Spleen (tissue), 11 donors: ENCODE measurements at regions not wholly inside any gene's neighbourhood (a gene's known extent, or its start where the extent isn't known, plus 50 kb on each side); places are given as distances from the start of the nearest gene placed in this dataset.
"Not testable (repeated sequence)": the region's sequence is repeated elsewhere in the genome, so short reads cannot be mapped to it uniquely, and the experiment has no call there.

Source experiments
- DNase-seq: peaks from one replicate; pipeline ENCODE4 v3.0.0-alpha.2; 2020
- H3K27ac ChIP-seq, 8 donors: fragments of 200-600 bp; sonication (generic) in 7 of 8; 1 replicate in 4 of 8; 2 replicates in 4 of 8; pipeline versions ENCODE4 v1.5.0 to v1.8.0; 2016 to 2021; ENCODE audit warnings: inconsistent platforms in 4 of 8, mild to moderate bottlenecking in 4 of 8, moderate library complexity in 1 of 8
- H3K27me3 ChIP-seq, 7 donors: fragments of 200-600 bp; sonication (generic) in 6 of 7; replicated peaks in 1 of 7; 1 replicate in 4 of 7; 2 replicates in 3 of 7; pipeline versions ENCODE4 v1.5.0 to v1.8.0; 2016 to 2021; ENCODE audit warnings: inconsistent platforms in 3 of 7, mild to moderate bottlenecking in 1 of 7
- H3K36me3 ChIP-seq, 6 donors: fragments of 200-600 bp; sonication (generic) in 5 of 6; 1 replicate in 4 of 6; 2 replicates in 2 of 6; pipeline versions ENCODE4 v1.5.0 to v1.8.0; 2016 to 2021; ENCODE audit warnings: inconsistent platforms in 2 of 6
- H3K4me1 ChIP-seq, 6 donors: fragments of 200-600 bp; sonication (generic) in 5 of 6; 1 replicate in 3 of 6; 2 replicates in 3 of 6; pipeline versions ENCODE4 v1.5.0 to v1.8.0; 2016 to 2021; ENCODE audit warnings: inconsistent platforms in 3 of 6
- H3K4me3 ChIP-seq, 8 donors: fragments of 200-600 bp; sonication (generic) in 7 of 8; 1 replicate in 4 of 8; 2 replicates in 4 of 8; pipeline versions ENCODE4 v1.5.0 to v1.8.0; 2016 to 2021; ENCODE audit warnings: inconsistent platforms in 4 of 8, mild to moderate bottlenecking in 4 of 8, moderate library complexity in 2 of 8
- H3K9me3 ChIP-seq, 8 donors: fragments of 200-600 bp; sonication (generic) in 7 of 8; 1 replicate in 4 of 8; 2 replicates in 4 of 8; pipeline versions ENCODE4 v1.5.0 to v1.8.0; 2016 to 2021; ENCODE audit warnings: inconsistent platforms in 4 of 8
- CTCF ChIP-seq, 11 experiments: fragments of 200-600 bp in 7 of 11; fragments of 450-650 bp in 4 of 11; sonication (generic) in 4 of 11; IDR thresholded peaks in 8 of 11; conservative IDR thresholded peaks in 3 of 11; 1 replicate in 7 of 11; 2 replicates in 4 of 11; pipeline versions ENCODE4 v1.4.0 to v1.8.0; 2016 to 2021; ENCODE audit warnings: antibody characterized with exemption in 11 of 11, inconsistent platforms in 4 of 11, mild to moderate bottlenecking in 1 of 11
- POLR2A ChIP-seq, 3 donors: fragments of 450-650 bp; IDR thresholded peaks; one replicate each; pipeline ENCODE4 v1.5.1; 2017; ENCODE audit warnings: antibody characterized with exemption in 3 of 3, mild to moderate bottlenecking in 1 of 3
- POLR2AphosphoS5 ChIP-seq, 3 donors: sonication (generic); formaldehyde crosslinking; IDR thresholded peaks; one replicate each; pipeline ENCODE4 v1.5.1; 2017; ENCODE audit warnings: antibody characterized with exemption in 3 of 3
- WGBS, 5 donors: extraction: QIAGEN DNeasy Blood & Tissue Kit in 3 of 5; methylation state at CpG; one replicate each; pipeline versions ENCODE4 v1.1.5 to v1.1.7; 2013 to 2018; 5-methylcytosine and 5-hydroxymethylcytosine counted together
- intact Hi-C: fragments of 100-400 bp; cut with DNase I; formaldehyde crosslinking; loops from one replicate; pipeline ENCODE4 v1.15.0; 2023; ENCODE audit warnings: low total_unique reads
- donor health status: healthy with polysubstance abuse.
- donor health status: DM: no; HTN: no; CAD: no; lungs with moderate emphysema.
- donor health status: DM: no; HTN: no; CAD: no.
- donor health status: Bipolar disorder and iron deficiency.
- donor health status: healthy.
- donor health status: DM: no; HTN: no; CAD: no.
- donor health status: DM: yes; HTN: yes; CAD: no.

- intact Hi-C loops: no loop called here
- H3K9me3 ChIP-seq: peaks cover 0 to 23% (median 8%) of the 10 kb centered on the region in 8 donors
- 93 to 99% (median 95%) methylated on average over 2 of the region's 2 CpGs for WGBS, 5 donors
- no peak for DNase-seq
- no peaks in the 10 kb centered on the region for H3K4me1 ChIP-seq
- H3K27ac ChIP-seq: no peak overlapping the region
- peaks cover 2 to 97% (median 38%) of the 10 kb centered on the region in 6 donors for H3K36me3 ChIP-seq
- TF ChIP-seq POLR2A (IDR thresholded peaks at IDR 0.05): no peak
- no peak for TF ChIP-seq POLR2AphosphoS5 (IDR thresholded peaks at IDR 0.05)
- H3K27me3 ChIP-seq: no peaks in the 10 kb centered on the region
- H3K4me3 ChIP-seq: no peak overlapping the region
Observed at GRCh38 chr12:100083308-100083707, 59.4 kb downstream of the BLTP3B start.

- not testable (repeated sequence) for H3K27ac ChIP-seq
- WGBS, 5 donors: 86 to 98% (median 95%) methylated on average over 3 of the region's 3 CpGs
Observed at GRCh38 chr12:100078777-100079176, 63.9 kb downstream of the BLTP3B start.

GRCh38 chr12:100077367-100077766 lies 65.3 kb downstream of the BLTP3B start:
- TF ChIP-seq CTCF (IDR thresholded peaks at IDR 0.05 in 8 of 11, conservative IDR thresholded peaks at IDR 0.05 in 3 of 11) (no peak), POLR2A (IDR thresholded peaks at IDR 0.05) (no peak), POLR2AphosphoS5 (IDR thresholded peaks at IDR 0.05) (no peak)
- no peaks in the 10 kb centered on the region for H3K4me1 ChIP-seq
- WGBS, 5 donors: 89 to 94% (median 90%) methylated on average over 3 of the region's 3 CpGs
- no peaks in the 10 kb centered on the region for H3K27me3 ChIP-seq
- H3K36me3 ChIP-seq: peaks cover 2 to 64% (median 28%) of the 10 kb centered on the region in 6 donors
- no peak for DNase-seq
- H3K9me3 ChIP-seq: peaks cover 0 to 23% (median 8%) of the 10 kb centered on the region in 8 donors
- H3K4me3 ChIP-seq: no peak overlapping the region
- intact Hi-C loops: no loop called here
- no peak overlapping the region for H3K27ac ChIP-seq

More at GRCh38 chr12:100078777-100079176, 63.9 kb downstream of the BLTP3B start:
- H3K4me1 ChIP-seq, DNase-seq, H3K27me3 ChIP-seq, intact Hi-C loops, H3K4me3 ChIP-seq: not testable (repeated sequence)
- peaks cover 2 to 77% (median 33%) of the 10 kb centered on the region in 6 donors for H3K36me3 ChIP-seq
- peaks cover 0 to 23% (median 8%) of the 10 kb centered on the region in 8 donors for H3K9me3 ChIP-seq

GRCh38 chr12:100075598-100075997 lies 67.1 kb downstream of the BLTP3B start:
- Histone ChIP-seq H3K27me3 (no peaks in the 10 kb centered on the region), H3K36me3 (peaks cover 2 to 64% (median 19%) of the 10 kb centered on the region in 6 donors), H3K27ac (no peak overlapping the region), H3K4me3 (no peak overlapping the region), H3K9me3 (peaks cover 0 to 14% (median 5%) of the 10 kb centered on the region in 8 donors), H3K4me1 (no peaks in the 10 kb centered on the region)
- no peak for DNase-seq
- WGBS, 5 donors: 95 to 100% (median 96%) methylated on average over 2 of the region's 2 CpGs
- TF ChIP-seq CTCF (IDR thresholded peaks at IDR 0.05 in 8 of 11, conservative IDR thresholded peaks at IDR 0.05 in 3 of 11): no peak
- no peak for TF ChIP-seq POLR2AphosphoS5 (IDR thresholded peaks at IDR 0.05)
- no peak for TF ChIP-seq POLR2A (IDR thresholded peaks at IDR 0.05)
- intact Hi-C loops: no loop called here

GRCh38 chr12:100069795-100070194 lies 72.9 kb downstream of the BLTP3B start:
- TF ChIP-seq POLR2A (IDR thresholded peaks at IDR 0.05): no peak
- TF ChIP-seq CTCF (IDR thresholded peaks at IDR 0.05 in 8 of 11, conservative IDR thresholded peaks at IDR 0.05 in 3 of 11): no peak
- no peak for TF ChIP-seq POLR2AphosphoS5 (IDR thresholded peaks at IDR 0.05)
- Histone ChIP-seq H3K4me1 (no peaks in the 10 kb centered on the region), H3K4me3 (no peak overlapping the region), H3K27me3 (no peaks in the 10 kb centered on the region), H3K9me3 (peaks cover 0 to 46% (median 40%) of the 10 kb centered on the region in 8 donors), H3K36me3 (peaks cover 2 to 82% (median 38%) of the 10 kb centered on the region in 6 donors), H3K27ac (no peak overlapping the region)
- WGBS, 5 donors: 89 to 98% (median 94%) methylated on average over 1 of the region's 1 CpG
- intact Hi-C loops: no loop called here
- DNase-seq: no peak
